Activated CD8-positive, alpha-beta T cell treated with anti-CD3 and anti-CD28 coated beads for 36 hours (primary cell): ENCODE measurements at regions not wholly inside any gene's neighbourhood (a gene's known extent, or its start where the extent isn't known, plus 50 kb on each side); places are given as distances from the start of the nearest gene placed in this dataset.

ENCODE experiments used
- ATAC-seq: fragments of 200-7000 bp; cut with Tn5 transposase; one replicate; pipeline ENCODE4 v1.10.0; 2021; ENCODE audit warnings: mild to moderate bottlenecking, moderate library complexity
- CTCF ChIA-PET: fragments of 350-600 bp; sonication (Branson Sonifier 250); formaldehyde crosslinking; loops from one replicate; lab custom pipeline; 2021; ENCODE audit warnings: antibody characterized with exemption; lab: Charles Lee
- POLR2A ChIA-PET: fragments of 350-600 bp; sonication (Branson Sonifier 250); formaldehyde crosslinking; loops from one replicate; lab custom pipeline; 2021; ENCODE audit warnings: antibody characterized with exemption; lab: Charles Lee
- DNase-seq: peaks from one replicate; pipeline ENCODE4 v3.0.0-alpha.2; 2020
- H3K27ac Mint-ChIP-seq: one replicate; pipeline ENCODE4 v1.8.0; 2021; ENCODE audit warnings: mild to moderate bottlenecking, mixed read lengths
- H3K27me3 Mint-ChIP-seq: one replicate; pipeline ENCODE4 v1.8.0; 2021; ENCODE audit warnings: mixed read lengths
- H3K36me3 Mint-ChIP-seq: one replicate; pipeline ENCODE4 v1.8.0; 2021; ENCODE audit warnings: low read depth, mixed read lengths
- H3K4me1 Mint-ChIP-seq: one replicate; pipeline ENCODE4 v1.8.0; 2021; ENCODE audit warnings: low read depth, mixed read lengths
- H3K4me3 Mint-ChIP-seq: one replicate; pipeline ENCODE4 v1.8.0; 2021; ENCODE audit warnings: mild to moderate bottlenecking, moderate library complexity, mixed read lengths
- H3K9me3 Mint-ChIP-seq: one replicate; pipeline ENCODE4 v1.8.0; 2021; ENCODE audit warnings: mixed read lengths
- CTCF ChIP-seq: fragments of 200-600 bp; IDR thresholded peaks from one replicate; pipeline ENCODE4 v1.8.0; 2022; ENCODE audit warnings: antibody characterized with exemption, mild to moderate bottlenecking
- intact Hi-C: fragments of 100-400 bp; cut with micrococcal nuclease; formaldehyde crosslinking; loops from one replicate; pipeline ENCODE4 v1.10.0; 2022

- no peak for ATAC-seq
- CTCF ChIA-PET: no interaction called here
- Mint-ChIP-seq H3K27ac (no peak overlapping the region), H3K36me3 (no peaks in the 10 kb centered on the region), H3K4me1 (no peaks in the 10 kb centered on the region), H3K9me3 (no peaks in the 10 kb centered on the region), H3K4me3 (no peak overlapping the region), H3K27me3 (no peaks in the 10 kb centered on the region)
- no peak for TF ChIP-seq CTCF
- POLR2A ChIA-PET: no interaction called here
- intact Hi-C loops: no loop called here
- no peak for DNase-seq
Measured at GRCh38 chr10:121373411-121373810, 224.8 kb downstream of the FGFR2 start.

GRCh38 chr10:121374121-121374520, 224.1 kb downstream of the FGFR2 start:
- ChIA-PET CTCF (no interaction called here), POLR2A (no interaction called here)
- Mint-ChIP-seq H3K27ac (no peak overlapping the region), H3K36me3 (no peaks in the 10 kb centered on the region), H3K4me1 (no peaks in the 10 kb centered on the region), H3K9me3 (no peaks in the 10 kb centered on the region), H3K4me3 (no peak overlapping the region), H3K27me3 (no peaks in the 10 kb centered on the region)
- no peak for TF ChIP-seq CTCF
- intact Hi-C loops: no loop called here
- ATAC-seq (no peak), DNase-seq (no peak)

GRCh38 chr10:121375172-121375571, 223.1 kb downstream of the FGFR2 start:
- no peak overlapping the region for H3K4me3 Mint-ChIP-seq
- H3K9me3 Mint-ChIP-seq: no peaks in the 10 kb centered on the region
- ChIA-PET POLR2A (no interaction called here), CTCF (no interaction called here)
- no peaks in the 10 kb centered on the region for H3K27me3 Mint-ChIP-seq
- no peaks in the 10 kb centered on the region for H3K4me1 Mint-ChIP-seq
- ATAC-seq: no peak
- intact Hi-C loops: no loop called here
- no peak for TF ChIP-seq CTCF
- DNase-seq: no peak
- no peak overlapping the region for H3K27ac Mint-ChIP-seq
- H3K36me3 Mint-ChIP-seq: no peaks in the 10 kb centered on the region

GRCh38 chr10:121378251-121378801, 219.9 kb downstream of the FGFR2 start:
- ATAC-seq (no peak), DNase-seq (no peak)
- peaks cover 1% of the 10 kb centered on the region for H3K9me3 Mint-ChIP-seq
- POLR2A ChIA-PET: interaction anchor here (0.6 kb wide), 1 partner anchor 289 kb away, joined by 4 read pairs; no protein-coding TSS in a partner anchor
- H3K4me1 Mint-ChIP-seq: no peaks in the 10 kb centered on the region
- H3K27me3 Mint-ChIP-seq: no peaks in the 10 kb centered on the region
- no peak overlapping the region for H3K27ac Mint-ChIP-seq
- CTCF ChIA-PET: no interaction called here
- H3K36me3 Mint-ChIP-seq: no peaks in the 10 kb centered on the region
- no peak overlapping the region for H3K4me3 Mint-ChIP-seq
- intact Hi-C loops: no loop called here
- TF ChIP-seq CTCF: no peak

GRCh38 chr10:121379013-121379412, 219.2 kb downstream of the FGFR2 start:
- intact Hi-C loops: no loop called here
- ChIA-PET POLR2A (no interaction called here), CTCF (no interaction called here)
- TF ChIP-seq CTCF: no peak
- Mint-ChIP-seq H3K27me3 (no peaks in the 10 kb centered on the region), H3K36me3 (no peaks in the 10 kb centered on the region), H3K27ac (no peak overlapping the region), H3K4me3 (no peak overlapping the region), H3K9me3 (peaks cover 1% of the 10 kb centered on the region), H3K4me1 (no peaks in the 10 kb centered on the region)
- DNase-seq (no peak), ATAC-seq (no peak)
